Loucy (cell line): ENCODE measurements at regions not wholly inside any gene's neighbourhood (a gene's known extent, or its start where the extent isn't known, plus 50 kb on each side); places are given as distances from the start of the nearest gene placed in this dataset.

Experiments used
- CTCF ChIP-seq: fragments of 200-600 bp; sonication (generic); conservative IDR thresholded peaks from 2 replicates; pipeline ENCODE4 v1.5.1; 2014; ENCODE audit warnings: mild to moderate bottlenecking, antibody characterized with exemption, low read length
- EZH2phosphoT487 ChIP-seq: fragments of 200-600 bp; IDR thresholded peaks from 2 replicates; pipeline ENCODE4 v1.6.1; 2018; ENCODE audit warnings: antibody characterized with exemption, mild to moderate bottlenecking, moderate library complexity, borderline replicate concordance

- TF ChIP-seq CTCF: no peak
- no peak for TF ChIP-seq EZH2phosphoT487
Measured at GRCh38 chr2:53477517-53477916, 290.1 kb upstream of the CHAC2 start.
